Aorta (tissue), 5 donors: ENCODE measurements at regions not wholly inside any gene's neighbourhood (a gene's known extent, or its start where the extent isn't known, plus 50 kb on each side); places are given as distances from the start of the nearest gene placed in this dataset.
"Not testable (repeated sequence)": the region's sequence is repeated elsewhere in the genome, so short reads cannot be mapped to it uniquely, and the experiment has no call there.

Experiments used
- ATAC-seq: fragments of 200-7000 bp; cut with Tn5 transposase; one replicate; pipeline ENCODE4 v1.9.1; 2022; ENCODE audit warnings: moderate library complexity; ENCODE audit not compliant: low FRiP score
- DNase-seq, 2 donors: peaks; one replicate each; pipeline ENCODE4 v3.0.0-alpha.2; 2020
- H3K27ac ChIP-seq, 2 donors: one replicate each; pipeline ENCODE4 v1.5.1; 2013; ENCODE audit warnings: low read length in 2 of 2, mild to moderate bottlenecking in 2 of 2, moderate library complexity in 2 of 2, control low read depth in 1 of 2, inconsistent platforms in 1 of 2, low read depth in 1 of 2
- H3K27me3 ChIP-seq, 2 donors: one replicate each; pipeline ENCODE4 v1.6.1; 2013; ENCODE audit warnings: control low read depth in 1 of 2, low read length in 1 of 2, mild to moderate bottlenecking in 1 of 2, moderate library complexity in 1 of 2; ENCODE audit not compliant: insufficient read depth in 2 of 2, control insufficient read depth in 1 of 2
- H3K36me3 ChIP-seq, 2 donors: one replicate each; pipeline ENCODE4 v1.6.1; 2013; ENCODE audit warnings: control low read depth in 1 of 2, low read length in 1 of 2, mild to moderate bottlenecking in 1 of 2; ENCODE audit not compliant: insufficient read depth in 2 of 2, control insufficient read depth in 1 of 2
- H3K4me1 ChIP-seq, 2 donors: one replicate each; pipeline ENCODE4 v1.6.1; 2013; ENCODE audit warnings: low read length in 2 of 2, control low read depth in 1 of 2, mild to moderate bottlenecking in 1 of 2, moderate library complexity in 1 of 2; ENCODE audit not compliant: insufficient read depth in 2 of 2, control insufficient read depth in 1 of 2
- H3K4me3 ChIP-seq, 2 donors: one replicate each; pipeline ENCODE4 v1.5.1; 2013; ENCODE audit warnings: low read length in 2 of 2, control low read depth in 1 of 2, mild to moderate bottlenecking in 1 of 2
- H3K9me3 ChIP-seq: one replicate; pipeline ENCODE4 v1.6.1; 2013; ENCODE audit warnings: mild to moderate bottlenecking, low read length; ENCODE audit not compliant: control insufficient read depth
- WGBS, 2 donors: extraction: QIAGEN DNeasy Blood & Tissue Kit; methylation state at CpG; one replicate each; pipeline ENCODE4 v1.1.7; 2013; 5-methylcytosine and 5-hydroxymethylcytosine counted together
- intact Hi-C, 2 donors: fragments of 100-400 bp; cut with DNase I; formaldehyde crosslinking; loops; one replicate each; pipeline versions ENCODE4 v1.14.2 to v1.15.0; 2022
- donor health status: healthy with polysubstance abuse.
- donor health status: Bipolar disorder and iron deficiency.
- donor health status: DM: no; HTN: no; CAD: no.
- donor health status: DM: no; HTN: no; CAD: no.
- donor health status: DM: yes; HTN: yes; CAD: no.

- no peak for DNase-seq
- Histone ChIP-seq H3K36me3 (no peaks in the 10 kb centered on the region), H3K9me3 (no peaks in the 10 kb centered on the region), H3K4me3 (no peak overlapping the region), H3K27me3 (no peaks in the 10 kb centered on the region), H3K4me1 (no peaks in the 10 kb centered on the region), H3K27ac (no peak overlapping the region)
- intact Hi-C loops: no loop called here
- no peak for ATAC-seq
- WGBS, 2 donors: 32 to 44% methylated on average over 2 of the region's 2 CpGs
These were observed 427.1 kb upstream of the CNTNAP5 start for GRCh38 chr2:123597988-123598387.

- no peaks in the 10 kb centered on the region for H3K9me3 ChIP-seq
- ATAC-seq: no peak
- no peak for DNase-seq
- H3K27ac ChIP-seq: no peak overlapping the region
- 46 to 57% methylated on average over 2 of the region's 2 CpGs for WGBS, 2 donors
- H3K4me1 ChIP-seq: no peaks in the 10 kb centered on the region
- no peaks in the 10 kb centered on the region for H3K36me3 ChIP-seq
- intact Hi-C loops: no loop called here
- H3K27me3 ChIP-seq: no peaks in the 10 kb centered on the region
- H3K4me3 ChIP-seq: no peak overlapping the region
These were observed 418.5 kb upstream of the CNTNAP5 start for GRCh38 chr2:123606631-123607030.

- no peak for DNase-seq
- 0 to 17% methylated on average over 1 of the region's 1 CpG for WGBS, 2 donors
- Histone ChIP-seq H3K4me1 (no peaks in the 10 kb centered on the region), H3K36me3 (no peaks in the 10 kb centered on the region), H3K27me3 (no peaks in the 10 kb centered on the region), H3K4me3 (no peak overlapping the region), H3K9me3 (peaks cover 4% of the 10 kb centered on the region), H3K27ac (no peak overlapping the region)
- intact Hi-C loops: no loop called here
- no peak for ATAC-seq
These were observed 416.0 kb upstream of the CNTNAP5 start for GRCh38 chr2:123609077-123609476.

GRCh38 chr2:123614596-123614995 is 410.5 kb upstream of the CNTNAP5 start:
- no peaks in the 10 kb centered on the region for H3K4me1 ChIP-seq
- H3K27me3 ChIP-seq: no peaks in the 10 kb centered on the region
- DNase-seq (no peak), ATAC-seq (no peak)
- H3K36me3 ChIP-seq: no peaks in the 10 kb centered on the region
- H3K27ac ChIP-seq: no peak overlapping the region
- intact Hi-C loops: no loop called here
- H3K9me3 ChIP-seq: peaks cover 5% of the 10 kb centered on the region
- no peak overlapping the region for H3K4me3 ChIP-seq

GRCh38 chr2:123618642-123619041 is 406.4 kb upstream of the CNTNAP5 start:
- 84 to 86% methylated on average over 8 of the region's 8 CpGs for WGBS, 2 donors
- ATAC-seq, DNase-seq, H3K27ac ChIP-seq, H3K4me3 ChIP-seq, H3K27me3 ChIP-seq, H3K4me1 ChIP-seq, H3K9me3 ChIP-seq, H3K36me3 ChIP-seq, intact Hi-C loops: not testable (repeated sequence)

GRCh38 chr2:123624816-123625215 is 400.3 kb upstream of the CNTNAP5 start:
- ATAC-seq: no peak
- Histone ChIP-seq H3K4me1 (no peaks in the 10 kb centered on the region), H3K27ac (no peak overlapping the region), H3K9me3 (no peaks in the 10 kb centered on the region), H3K27me3 (no peaks in the 10 kb centered on the region), H3K36me3 (no peaks in the 10 kb centered on the region), H3K4me3 (no peak overlapping the region)
- WGBS, 2 donors: 90 to 92% methylated on average over 3 of the region's 3 CpGs
- no peak for DNase-seq
- intact Hi-C loops: no loop called here

- Histone ChIP-seq H3K27ac (no peak overlapping the region), H3K4me1 (no peaks in the 10 kb centered on the region), H3K27me3 (no peaks in the 10 kb centered on the region), H3K9me3 (no peaks in the 10 kb centered on the region), H3K36me3 (no peaks in the 10 kb centered on the region), H3K4me3 (no peak overlapping the region)
- intact Hi-C loops: no loop called here
- no peak for DNase-seq
- 39 to 92% methylated on average over 1 of the region's 1 CpG for WGBS, 2 donors
- no peak for ATAC-seq
These were observed 388.9 kb upstream of the CNTNAP5 start for GRCh38 chr2:123636232-123636631.

GRCh38 chr2:123640685-123641335 is 384.3 kb upstream of the CNTNAP5 start:
- H3K4me1 ChIP-seq: no peaks in the 10 kb centered on the region
- H3K27ac ChIP-seq: no peak overlapping the region
- H3K4me3 ChIP-seq: no peak overlapping the region
- 86 to 87% methylated on average over 4 of the region's 4 CpGs for WGBS, 2 donors
- ATAC-seq: no peak
- no peaks in the 10 kb centered on the region for H3K27me3 ChIP-seq
- intact Hi-C loops: no loop called here
- DNase-seq: no peak
- H3K36me3 ChIP-seq: no peaks in the 10 kb centered on the region
- no peaks in the 10 kb centered on the region for H3K9me3 ChIP-seq

GRCh38 chr2:123644053-123644452 is 381.0 kb upstream of the CNTNAP5 start:
- no peak for DNase-seq
- no peak overlapping the region for H3K27ac ChIP-seq
- no peaks in the 10 kb centered on the region for H3K9me3 ChIP-seq
- intact Hi-C loops: no loop called here
- H3K4me3 ChIP-seq: no peak overlapping the region
- ATAC-seq: no peak
- no peaks in the 10 kb centered on the region for H3K4me1 ChIP-seq
- H3K36me3 ChIP-seq: no peaks in the 10 kb centered on the region
- H3K27me3 ChIP-seq: no peaks in the 10 kb centered on the region
